ENCODE measurements at regions not wholly inside any gene's neighbourhood (a gene's known extent, or its start where the extent isn't known, plus 50 kb on each side); places are given as distances from the start of the nearest gene placed in this dataset.
A peak's percentile ranks its signal among the peaks of the same experiment; 100 is the strongest.

- Histone ChIP-seq H3K9me2 (replicated peaks; ENCODE audit: insufficient read depth) (no peaks in the 10 kb centered on the region), H3K27me3 (no peaks in the 10 kb centered on the region), H3K4me3 (no peak overlapping the region), H3K4me2 (peak overlapping the region; percentile 59), H3K4me1 (ENCODE audit: insufficient read depth) (peaks cover 51% of the 10 kb centered on the region), H3K79me2 (peaks cover 3% of the 10 kb centered on the region), H2AFZ (no peak overlapping the region), H4K20me1 (ENCODE audit: insufficient read depth, poor library complexity, severe bottlenecking) (no peaks in the 10 kb centered on the region), H3K36me3 (replicated peaks; ENCODE audit: insufficient read depth, low read depth) (no peaks in the 10 kb centered on the region), H3K9me3 (ENCODE audit: low read depth) (no peaks in the 10 kb centered on the region), H3K27ac (peak overlapping the region; percentile 97)
- TF ChIP-seq CTCF (IDR thresholded peaks at IDR 0.05; ENCODE audit: poor library complexity) (no peak), EZH2phosphoT487 (IDR thresholded peaks at IDR 0.05; ENCODE audit: low read depth, severe bottlenecking, unreplicated experiment) (no peak), EZH2 (IDR thresholded peaks at IDR 0.05; ENCODE audit: borderline replicate concordance) (no peak)
- 83% methylated on average over 13 of the region's 13 CpGs for WGBS (ENCODE audit: low lambda C conversion rate, missing lambda C conversion rate)
- DNase-seq (ENCODE audit: low spot score): no peak
These were observed 249.9 kb downstream of the OPA1 start for GRCh38 chr3:193842832-193843473.

- Histone ChIP-seq H3K4me1 (ENCODE audit: insufficient read depth) (peaks cover 51% of the 10 kb centered on the region), H3K27ac (peak overlapping the region; percentile 97), H3K4me2 (peak overlapping the region; percentile 59), H3K4me3 (no peak overlapping the region), H2AFZ (no peak overlapping the region), H3K9me2 (replicated peaks; ENCODE audit: insufficient read depth) (no peaks in the 10 kb centered on the region), H3K27me3 (no peaks in the 10 kb centered on the region), H3K79me2 (peaks cover 3% of the 10 kb centered on the region), H4K20me1 (ENCODE audit: insufficient read depth, poor library complexity, severe bottlenecking) (no peaks in the 10 kb centered on the region), H3K36me3 (replicated peaks; ENCODE audit: insufficient read depth, low read depth) (no peaks in the 10 kb centered on the region), H3K9me3 (ENCODE audit: low read depth) (no peaks in the 10 kb centered on the region)
- TF ChIP-seq EZH2 (IDR thresholded peaks at IDR 0.05; ENCODE audit: borderline replicate concordance): no peak
- 61% methylated on average over 5 of the region's 5 CpGs for WGBS (ENCODE audit: low lambda C conversion rate, missing lambda C conversion rate)
- peak; percentile 81 for DNase-seq (ENCODE audit: low spot score)
These were observed 250.7 kb downstream of the OPA1 start for GRCh38 chr3:193843474-193844301.

GRCh38 chr3:193844472-193844871 is 251.5 kb downstream of the OPA1 start:
- Histone ChIP-seq H3K9me2 (replicated peaks; ENCODE audit: insufficient read depth) (no peaks in the 10 kb centered on the region), H3K9me3 (ENCODE audit: low read depth) (no peaks in the 10 kb centered on the region), H3K27me3 (no peaks in the 10 kb centered on the region), H3K36me3 (replicated peaks; ENCODE audit: insufficient read depth, low read depth) (no peaks in the 10 kb centered on the region), H3K4me1 (ENCODE audit: insufficient read depth) (peaks cover 51% of the 10 kb centered on the region), H2AFZ (no peak overlapping the region), H3K79me2 (peaks cover 3% of the 10 kb centered on the region), H4K20me1 (ENCODE audit: insufficient read depth, poor library complexity, severe bottlenecking) (no peaks in the 10 kb centered on the region), H3K27ac (peak overlapping the region; percentile 97), H3K4me3 (no peak overlapping the region), H3K4me2 (peak overlapping the region; percentile 36)
- 69% methylated on average over 3 of the region's 3 CpGs for WGBS (ENCODE audit: low lambda C conversion rate, missing lambda C conversion rate)
- TF ChIP-seq EZH2 (IDR thresholded peaks at IDR 0.05; ENCODE audit: borderline replicate concordance) (no peak), EZH2phosphoT487 (IDR thresholded peaks at IDR 0.05; ENCODE audit: low read depth, severe bottlenecking, unreplicated experiment) (no peak), CTCF (IDR thresholded peaks at IDR 0.05; ENCODE audit: poor library complexity) (no peak)
- DNase-seq (ENCODE audit: low spot score): no peak

- 90% methylated on average over 4 of the region's 4 CpGs for whole genome bisulfite sequencing (ENCODE audit: low lambda C conversion rate, missing lambda C conversion rate)
- no peak overlapping the region for H3K4me2 ChIP-seq
These were observed 252.1 kb downstream of the OPA1 start for GRCh38 chr3:193845144-193845543.

More at GRCh38 chr3:193845144-193845543, 252.1 kb downstream of the OPA1 start:
- Histone ChIP-seq H3K4me3 (no peak overlapping the region), H3K79me2 (peaks cover 3% of the 10 kb centered on the region), H3K9me3 (ENCODE audit: low read depth) (no peaks in the 10 kb centered on the region), H3K9me2 (replicated peaks; ENCODE audit: insufficient read depth) (no peaks in the 10 kb centered on the region), H3K27me3 (no peaks in the 10 kb centered on the region), H3K27ac (peak overlapping the region; percentile 97), H4K20me1 (ENCODE audit: insufficient read depth, poor library complexity, severe bottlenecking) (no peaks in the 10 kb centered on the region), H2AFZ (no peak overlapping the region), H3K36me3 (replicated peaks; ENCODE audit: insufficient read depth, low read depth) (no peaks in the 10 kb centered on the region), H3K4me1 (ENCODE audit: insufficient read depth) (peaks cover 51% of the 10 kb centered on the region)
- no peak for DNase-seq (ENCODE audit: low spot score)
- TF ChIP-seq CTCF (IDR thresholded peaks at IDR 0.05; ENCODE audit: poor library complexity): no peak
- no peak for TF ChIP-seq EZH2phosphoT487 (IDR thresholded peaks at IDR 0.05; ENCODE audit: low read depth, severe bottlenecking, unreplicated experiment)
- TF ChIP-seq EZH2 (IDR thresholded peaks at IDR 0.05; ENCODE audit: borderline replicate concordance): no peak

Measured in hepatocyte (in vitro differentiated cells).